ENCODE measurements at regions not wholly inside any gene's neighbourhood (a gene's known extent, or its start where the extent isn't known, plus 50 kb on each side); places are given as distances from the start of the nearest gene placed in this dataset.

DNA sequence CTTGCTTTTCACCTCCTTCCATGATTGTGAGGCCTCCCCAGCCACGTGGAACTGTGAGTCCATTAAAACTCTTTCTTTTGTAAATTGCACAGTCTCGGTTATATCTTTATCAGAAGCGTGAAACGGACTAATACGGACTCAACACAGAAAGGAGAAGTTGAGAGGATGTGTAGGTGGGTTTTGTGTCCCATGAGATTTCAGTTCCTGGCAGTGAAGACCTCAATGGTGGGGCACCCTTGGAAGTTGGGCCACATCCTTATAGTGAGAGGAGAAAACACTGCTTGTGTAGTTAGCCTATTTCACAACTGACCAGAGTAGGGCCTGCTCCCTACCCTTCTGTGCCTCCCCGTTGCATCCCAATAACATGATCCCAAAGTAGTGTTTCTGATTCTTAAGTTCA, 98.9 kb upstream of the TNC start:
- no peak for TF ChIP-seq EZH2 (IDR thresholded peaks at IDR 0.05; ENCODE audit: low read length)
- TF ChIP-seq, protein P1, sequence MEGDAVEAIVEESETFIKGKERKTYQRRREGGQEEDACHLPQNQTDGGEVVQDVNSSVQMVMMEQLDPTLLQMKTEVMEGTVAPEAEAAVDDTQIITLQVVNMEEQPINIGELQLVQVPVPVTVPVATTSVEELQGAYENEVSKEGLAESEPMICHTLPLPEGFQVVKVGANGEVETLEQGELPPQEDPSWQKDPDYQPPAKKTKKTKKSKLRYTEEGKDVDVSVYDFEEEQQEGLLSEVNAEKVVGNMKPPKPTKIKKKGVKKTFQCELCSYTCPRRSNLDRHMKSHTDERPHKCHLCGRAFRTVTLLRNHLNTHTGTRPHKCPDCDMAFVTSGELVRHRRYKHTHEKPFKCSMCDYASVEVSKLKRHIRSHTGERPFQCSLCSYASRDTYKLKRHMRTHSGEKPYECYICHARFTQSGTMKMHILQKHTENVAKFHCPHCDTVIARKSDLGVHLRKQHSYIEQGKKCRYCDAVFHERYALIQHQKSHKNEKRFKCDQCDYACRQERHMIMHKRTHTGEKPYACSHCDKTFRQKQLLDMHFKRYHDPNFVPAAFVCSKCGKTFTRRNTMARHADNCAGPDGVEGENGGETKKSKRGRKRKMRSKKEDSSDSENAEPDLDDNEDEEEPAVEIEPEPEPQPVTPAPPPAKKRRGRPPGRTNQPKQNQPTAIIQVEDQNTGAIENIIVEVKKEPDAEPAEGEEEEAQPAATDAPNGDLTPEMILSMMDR (optimal IDR thresholded peaks at IDR 0.05 in 1 of 3, IDR thresholded peaks at IDR 0.05 in 1 of 3, conservative IDR thresholded peaks at IDR 0.05 in 1 of 3; ENCODE audit: extremely low read depth in 1 of 3, insufficient read depth in 2 of 3, low read length in 3 of 3): no peak
